Prostate gland (tissue), 2 donors: ENCODE measurements at regions not wholly inside any gene's neighbourhood (a gene's known extent, or its start where the extent isn't known, plus 50 kb on each side); places are given as distances from the start of the nearest gene placed in this dataset.

Source experiments
- DNase-seq: peaks from one replicate; pipeline ENCODE4 v3.0.0-alpha.2; 2019; ENCODE audit warnings: low spot score
- H3K27ac ChIP-seq, 2 donors: fragments of 200-600 bp; sonication (generic); 2 replicates each; pipeline ENCODE4 v1.5.1; 2017 to 2019
- H3K27me3 ChIP-seq: fragments of 200-600 bp; sonication (generic); replicated peaks from 2 replicates; pipeline ENCODE4 v1.5.1; 2019; ENCODE audit not compliant: insufficient read depth
- H3K36me3 ChIP-seq, 2 donors: fragments of 200-600 bp; sonication (generic); 1 replicate in 1 of 2; 2 replicates in 1 of 2; pipeline versions ENCODE4 v1.5.1 to v1.8.1; 2017 to 2019
- H3K4me1 ChIP-seq: fragments of 200-600 bp; sonication (generic); replicated peaks from 2 replicates; pipeline ENCODE4 v1.5.1; 2019
- H3K4me3 ChIP-seq, 2 donors: fragments of 200-600 bp; sonication (generic); 2 replicates each; pipeline ENCODE4 v1.5.1; 2017 to 2019
- H3K9me3 ChIP-seq: fragments of 200-600 bp; sonication (generic); 2 replicates; pipeline ENCODE4 v1.5.1; 2017
- CTCF ChIP-seq, 4 experiments: fragments of 200-600 bp in 2 of 4; fragments of 450-650 bp in 2 of 4; sonication (generic) in 2 of 4; IDR thresholded peaks; 1 replicate in 3 of 4; 2 replicates in 1 of 4; pipeline ENCODE4 v1.5.1; 2016 to 2019; ENCODE audit warnings: antibody characterized with exemption in 4 of 4, mild to moderate bottlenecking in 2 of 4, moderate library complexity in 2 of 4
- POLR2A ChIP-seq: fragments of 450-650 bp; IDR thresholded peaks from one replicate; pipeline ENCODE4 v1.6.1; 2016; ENCODE audit warnings: antibody characterized with exemption, mild to moderate bottlenecking
- POLR2AphosphoS5 ChIP-seq: sonication (generic); formaldehyde crosslinking; IDR thresholded peaks from one replicate; pipeline ENCODE4 v1.6.1; 2017; ENCODE audit warnings: antibody characterized with exemption
- WGBS: methylation state at CpG from one replicate; pipeline ENCODE4 v1.1.5; 2018; 5-methylcytosine and 5-hydroxymethylcytosine counted together
- intact Hi-C: fragments of 100-400 bp; cut with DNase I; formaldehyde crosslinking; loops from one replicate; pipeline ENCODE4 v1.14.2; 2022

GRCh38 chr10:78914060-78914378, 154.7 kb upstream of the ZMIZ1 start:
- TF ChIP-seq POLR2AphosphoS5 = no peak
- TF ChIP-seq CTCF (IDR thresholded peaks at IDR 0.05) = no peak
- TF ChIP-seq POLR2A = no peak
- Histone ChIP-seq H3K9me3 (no peaks in the 10 kb centered on the region), H3K4me3 (no peak overlapping the region), H3K36me3 (no peaks in the 10 kb centered on the region), H3K27me3 (no peaks in the 10 kb centered on the region), H3K4me1 (no peaks in the 10 kb centered on the region), H3K27ac (no peak overlapping the region)
- WGBS = 74% methylated on average over 10 of the region's 10 CpGs
- no peak for DNase-seq
- intact Hi-C loops = loop anchor here (10.0 kb wide), 1 partner anchor 281 kb away; no protein-coding TSS in a partner anchor

- WGBS = 67% methylated on average over 9 of the region's 9 CpGs
- TF ChIP-seq CTCF (IDR thresholded peaks at IDR 0.05) (peak in 1 of 4 experiments; percentile 11), POLR2A (no peak)
- no peaks in the 10 kb centered on the region for H3K4me1 ChIP-seq
- no peak overlapping the region for H3K4me3 ChIP-seq
- H3K27ac ChIP-seq = no peak overlapping the region
- intact Hi-C loops = loop anchor here (5.0 to 10.0 kb wide), 2 partner anchors 32 to 280 kb away; no protein-coding TSS in a partner anchor
- H3K27me3 ChIP-seq = no peaks in the 10 kb centered on the region
- peak; percentile 15 for DNase-seq
- no peaks in the 10 kb centered on the region for H3K9me3 ChIP-seq
- H3K36me3 ChIP-seq = no peaks in the 10 kb centered on the region
These were observed 154.1 kb upstream of the ZMIZ1 start for GRCh38 chr10:78914502-78915189.

- no peaks in the 10 kb centered on the region for H3K27me3 ChIP-seq
These were observed 153.6 kb upstream of the ZMIZ1 start for GRCh38 chr10:78915190-78915518.

GRCh38 chr10:78916227-78916626, 152.5 kb upstream of the ZMIZ1 start:
- Histone ChIP-seq H3K27me3 (no peaks in the 10 kb centered on the region), H3K27ac (no peak overlapping the region), H3K4me3 (no peak overlapping the region), H3K36me3 (no peaks in the 10 kb centered on the region), H3K9me3 (no peaks in the 10 kb centered on the region), H3K4me1 (no peaks in the 10 kb centered on the region)
- DNase-seq = no peak
- no peak for TF ChIP-seq POLR2AphosphoS5
- TF ChIP-seq CTCF (IDR thresholded peaks at IDR 0.05) = no peak
- no peak for TF ChIP-seq POLR2A
- intact Hi-C loops = loop anchor here (5.0 to 10.0 kb wide), 2 partner anchors 34 to 279 kb away; no protein-coding TSS in a partner anchor
- WGBS = 85% methylated on average over 7 of the region's 7 CpGs

More at GRCh38 chr10:78915190-78915518, 153.6 kb upstream of the ZMIZ1 start:
- 79% methylated on average over 4 of the region's 4 CpGs for WGBS
- Histone ChIP-seq H3K36me3 (no peaks in the 10 kb centered on the region), H3K4me1 (no peaks in the 10 kb centered on the region), H3K27ac (no peak overlapping the region), H3K9me3 (no peaks in the 10 kb centered on the region), H3K4me3 (no peak overlapping the region)
- DNase-seq = no peak
- intact Hi-C loops = loop anchor here (5.0 to 10.0 kb wide), 2 partner anchors 33 to 280 kb away; no protein-coding TSS in a partner anchor
- TF ChIP-seq POLR2A (no peak), POLR2AphosphoS5 (no peak), CTCF (IDR thresholded peaks at IDR 0.05) (no peak)
